ENCODE measurements at regions not wholly inside any gene's neighbourhood (a gene's known extent, or its start where the extent isn't known, plus 50 kb on each side); places are given as distances from the start of the nearest gene placed in this dataset.

DNA sequence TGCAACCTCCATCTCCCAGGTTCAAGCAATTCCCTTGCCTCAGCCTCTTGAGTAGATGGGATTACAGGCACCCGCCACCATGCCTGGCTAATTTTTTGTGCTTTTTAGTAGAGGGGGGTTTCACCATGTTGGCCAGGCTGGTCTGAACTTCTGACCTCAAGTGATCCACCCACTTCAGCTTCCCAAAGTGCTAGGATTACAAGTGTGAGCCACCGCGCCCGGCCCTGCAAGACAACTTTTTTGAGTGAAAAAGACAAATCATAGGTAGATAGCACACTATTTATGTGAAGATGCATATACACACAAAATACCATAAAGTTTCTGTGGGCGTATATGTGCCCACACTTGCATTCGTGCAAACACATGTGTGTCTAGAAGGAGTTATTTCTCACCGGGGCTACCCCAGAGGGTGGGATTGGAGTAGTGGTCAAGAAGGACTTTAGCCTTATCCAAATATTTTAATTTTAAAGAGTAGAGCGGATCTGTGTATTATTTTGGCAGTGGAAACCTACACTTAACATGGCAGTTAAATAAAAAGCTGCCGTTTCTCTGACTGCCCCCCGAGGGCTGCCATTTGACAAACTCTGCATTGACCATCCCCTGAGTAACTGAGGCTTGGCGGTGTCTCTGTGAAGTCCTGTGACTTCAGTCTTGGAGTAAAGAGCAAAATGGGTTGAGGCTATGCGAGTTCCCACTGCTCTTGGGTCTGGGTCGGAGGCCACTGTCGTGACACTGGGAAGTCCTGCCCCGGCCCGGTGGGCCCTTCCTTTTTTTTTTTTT is 93.4 kb upstream of the PTCH1 start:
- TF ChIP-seq, protein P1, sequence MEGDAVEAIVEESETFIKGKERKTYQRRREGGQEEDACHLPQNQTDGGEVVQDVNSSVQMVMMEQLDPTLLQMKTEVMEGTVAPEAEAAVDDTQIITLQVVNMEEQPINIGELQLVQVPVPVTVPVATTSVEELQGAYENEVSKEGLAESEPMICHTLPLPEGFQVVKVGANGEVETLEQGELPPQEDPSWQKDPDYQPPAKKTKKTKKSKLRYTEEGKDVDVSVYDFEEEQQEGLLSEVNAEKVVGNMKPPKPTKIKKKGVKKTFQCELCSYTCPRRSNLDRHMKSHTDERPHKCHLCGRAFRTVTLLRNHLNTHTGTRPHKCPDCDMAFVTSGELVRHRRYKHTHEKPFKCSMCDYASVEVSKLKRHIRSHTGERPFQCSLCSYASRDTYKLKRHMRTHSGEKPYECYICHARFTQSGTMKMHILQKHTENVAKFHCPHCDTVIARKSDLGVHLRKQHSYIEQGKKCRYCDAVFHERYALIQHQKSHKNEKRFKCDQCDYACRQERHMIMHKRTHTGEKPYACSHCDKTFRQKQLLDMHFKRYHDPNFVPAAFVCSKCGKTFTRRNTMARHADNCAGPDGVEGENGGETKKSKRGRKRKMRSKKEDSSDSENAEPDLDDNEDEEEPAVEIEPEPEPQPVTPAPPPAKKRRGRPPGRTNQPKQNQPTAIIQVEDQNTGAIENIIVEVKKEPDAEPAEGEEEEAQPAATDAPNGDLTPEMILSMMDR (IDR thresholded peaks at IDR 0.05; ENCODE audit: control insufficient read depth, insufficient read depth, low read depth, low read length, missing control alignments), result no peak
- DNase-seq (ENCODE audit: low read depth), result no peak
- H3K4me3 ChIP-seq (ENCODE audit: control insufficient read depth, low read depth, low read length), result no peak overlapping the region

DNA sequence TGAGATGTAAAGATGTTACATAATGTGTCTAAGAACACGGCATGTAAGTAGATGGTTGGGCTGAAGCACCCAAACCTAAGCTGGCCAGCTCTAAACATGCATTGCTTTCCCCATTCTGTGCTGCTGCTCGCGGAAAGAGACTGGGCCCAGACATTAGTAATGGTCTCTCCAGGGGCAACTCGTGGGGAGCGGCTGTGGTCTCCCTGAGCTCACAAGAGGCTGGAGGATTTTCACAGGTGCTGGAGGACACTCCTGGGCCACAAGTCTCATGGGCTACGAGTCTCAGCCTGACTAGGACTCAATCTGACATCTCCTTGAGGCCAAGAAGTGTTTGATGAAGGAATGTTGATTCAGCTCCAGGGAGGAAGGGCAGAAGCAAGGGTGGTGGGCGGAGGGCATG is 92.7 kb upstream of the PTCH1 start:
- DNase-seq (ENCODE audit: low read depth), result no peak
- TF ChIP-seq, protein P1 (IDR thresholded peaks at IDR 0.05; ENCODE audit: control insufficient read depth, insufficient read depth, low read depth, low read length, missing control alignments), result no peak
- no peak overlapping the region for H3K4me3 ChIP-seq (ENCODE audit: control insufficient read depth, low read depth, low read length)

DNA sequence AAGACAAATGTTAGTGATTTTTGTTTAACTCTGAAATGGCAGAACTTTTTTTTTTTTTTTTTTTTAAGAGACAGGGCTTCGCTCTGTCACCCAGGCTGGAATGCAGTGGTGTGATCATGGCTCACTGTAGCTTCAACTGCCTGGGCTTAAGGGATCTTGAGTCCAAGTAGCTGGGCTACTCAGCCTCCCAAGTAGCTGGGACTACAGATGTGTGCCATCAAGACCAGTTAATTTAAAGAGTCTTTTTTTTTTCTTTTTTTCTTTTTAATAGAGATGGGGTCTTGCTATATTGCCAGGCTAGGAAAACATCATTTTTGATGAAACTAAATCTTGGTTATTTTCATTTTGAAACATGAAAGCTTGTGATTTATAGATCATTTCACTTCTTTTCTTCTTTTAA is 91.6 kb upstream of the PTCH1 start:
- no peak overlapping the region for H3K4me3 ChIP-seq (ENCODE audit: control insufficient read depth, low read depth, low read length)
- DNase-seq (ENCODE audit: low read depth), result no peak
- TF ChIP-seq, protein P1 (IDR thresholded peaks at IDR 0.05; ENCODE audit: control insufficient read depth, insufficient read depth, low read depth, low read length, missing control alignments), result no peak

DNA sequence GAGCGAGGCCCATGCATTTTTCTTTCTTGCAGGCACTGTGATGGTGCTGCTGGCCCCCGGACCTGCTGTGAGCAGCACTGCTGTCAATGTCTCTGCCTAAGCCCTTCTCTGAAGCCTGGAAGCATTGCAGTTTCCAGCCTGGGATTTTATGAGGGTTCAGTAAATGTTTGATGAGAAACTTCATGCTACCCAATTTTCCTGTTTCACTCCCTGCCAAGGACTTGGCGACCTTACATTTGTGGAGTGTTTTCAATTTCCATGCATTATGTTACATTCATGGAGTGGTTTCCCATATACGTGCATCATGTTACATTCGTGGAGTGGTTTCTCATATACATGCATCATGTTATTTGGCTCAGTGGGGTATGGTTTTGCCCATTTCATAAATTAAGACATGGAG is 90.7 kb upstream of the PTCH1 start:
- TF ChIP-seq, protein P1 (IDR thresholded peaks at IDR 0.05; ENCODE audit: control insufficient read depth, insufficient read depth, low read depth, low read length, missing control alignments), result no peak
- no peak overlapping the region for H3K4me3 ChIP-seq (ENCODE audit: control insufficient read depth, low read depth, low read length)
- DNase-seq (ENCODE audit: low read depth), result no peak

DNA sequence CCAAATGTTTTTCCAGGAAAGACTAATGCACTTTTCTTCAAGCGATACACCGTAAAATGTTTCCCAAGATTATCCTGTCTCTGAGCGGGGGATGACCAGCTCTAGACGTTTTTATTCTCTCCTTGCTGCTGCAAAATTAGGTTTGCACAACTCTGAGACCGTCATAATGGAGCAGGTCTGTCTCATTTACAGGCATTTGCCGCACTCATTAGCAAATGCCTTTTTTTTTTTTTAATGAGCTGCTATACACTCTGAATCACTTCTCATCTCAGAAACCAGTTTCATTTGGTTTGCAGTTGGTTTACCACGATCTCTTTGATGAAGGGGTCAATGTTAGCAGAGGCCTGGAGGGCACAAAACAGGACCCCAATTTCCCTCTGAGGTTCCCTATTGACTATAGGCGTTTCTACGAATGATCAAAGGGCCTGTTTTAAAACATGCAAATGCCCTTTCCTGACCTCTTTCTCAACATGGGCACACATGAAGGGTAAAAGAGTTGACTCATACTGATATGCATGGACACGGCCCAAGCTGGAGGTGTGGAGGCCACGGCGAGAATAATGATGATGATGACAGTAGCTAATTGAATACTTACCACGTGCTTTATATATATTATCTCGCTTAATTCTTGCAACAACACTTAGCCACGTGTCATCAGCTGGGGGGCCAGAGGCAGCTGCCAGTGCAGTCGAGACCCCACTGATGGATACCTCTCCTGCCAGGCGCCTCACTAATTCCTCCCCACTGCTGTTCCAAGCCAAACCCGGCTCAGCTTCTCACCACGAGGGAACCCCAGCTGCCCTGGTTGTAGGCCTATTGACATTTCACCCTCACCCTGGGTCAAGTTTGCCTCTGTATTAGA is 89.9 kb upstream of the PTCH1 start:
- no peak overlapping the region for H3K4me3 ChIP-seq (ENCODE audit: control insufficient read depth, low read depth, low read length)
- TF ChIP-seq, protein P1 (IDR thresholded peaks at IDR 0.05; ENCODE audit: control insufficient read depth, insufficient read depth, low read depth, low read length, missing control alignments), result no peak
- DNase-seq (ENCODE audit: low read depth), result no peak

DNA sequence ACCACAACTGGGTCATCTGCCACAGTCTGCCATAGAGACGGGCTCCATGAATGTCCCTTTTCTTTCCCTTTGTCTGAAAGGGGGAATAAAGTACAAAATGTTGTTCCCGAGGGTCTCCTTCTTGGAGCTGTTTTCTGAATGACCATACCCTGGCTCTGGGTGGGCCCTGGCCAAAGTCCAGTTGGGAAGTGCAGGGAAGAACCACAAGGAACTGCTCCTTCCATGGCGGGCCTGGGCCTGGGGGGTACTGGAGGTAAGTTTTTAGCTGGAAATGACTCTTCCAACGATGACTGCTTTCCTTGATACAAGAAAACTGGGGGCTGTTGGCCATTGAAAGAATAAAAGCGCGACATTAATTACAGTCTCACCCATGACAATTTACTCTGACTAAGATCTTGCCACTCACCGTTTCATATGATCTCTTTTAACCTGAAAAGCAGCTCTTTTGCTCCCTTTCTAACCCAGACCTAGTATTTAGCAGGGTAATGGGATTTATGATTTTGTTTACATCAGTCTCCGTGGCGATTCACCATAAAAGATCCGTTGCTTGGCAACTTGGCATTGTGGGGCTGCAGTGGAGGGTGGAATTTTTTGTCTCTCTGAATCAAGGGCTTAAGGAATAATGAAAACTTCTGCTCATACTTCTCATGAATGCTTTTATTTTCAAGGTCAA is 89.2 kb upstream of the PTCH1 start:
- no peak for DNase-seq (ENCODE audit: low read depth)
- TF ChIP-seq, protein P1 (IDR thresholded peaks at IDR 0.05; ENCODE audit: control insufficient read depth, insufficient read depth, low read depth, low read length, missing control alignments), result no peak
- H3K4me3 ChIP-seq (ENCODE audit: control insufficient read depth, low read depth, low read length), result no peak overlapping the region

Data from AG09309 (cell line).